Neural cell (in vitro differentiated cells): ENCODE measurements at regions not wholly inside any gene's neighbourhood (a gene's known extent, or its start where the extent isn't known, plus 50 kb on each side); places are given as distances from the start of the nearest gene placed in this dataset.

ENCODE experiments used
- H2AFZ ChIP-seq: fragments of 200-600, 300-800 bp; sonication (generic), shearing (Covaris generic); 2 replicates; pipeline ENCODE4 v1.6.0; 2014; ENCODE audit warnings: low read depth, mild to moderate bottlenecking, antibody characterized with exemption, low read length, moderate library complexity
- H3F3A ChIP-seq: fragments of 200-600 bp; shearing (Covaris generic); 2 replicates; pipeline ENCODE4 v1.6.1; 2016; ENCODE audit warnings: mild to moderate bottlenecking, moderate library complexity, mixed read lengths, antibody characterized with exemption, low read length; ENCODE audit not compliant: insufficient read depth, poor library complexity, severe bottlenecking
- H3K27ac ChIP-seq: fragments of 200-600, 300-800 bp; sonication (generic), shearing (Covaris generic); 2 replicates; pipeline ENCODE4 v1.5.1; 2014; ENCODE audit warnings: mild to moderate bottlenecking, low read length, moderate library complexity
- H3K27me3 ChIP-seq: fragments of 300-800, 200-600 bp; sonication (generic), shearing (Covaris generic); 2 replicates; pipeline ENCODE4 v1.6.0; 2014; ENCODE audit warnings: mild to moderate bottlenecking, low read depth, low read length, moderate library complexity; ENCODE audit not compliant: insufficient read depth
- H3K36me3 ChIP-seq: fragments of 300-800, 200-600 bp; sonication (generic), shearing (Covaris generic); 2 replicates; pipeline ENCODE4 v1.5.1; 2014; ENCODE audit warnings: mild to moderate bottlenecking, antibody characterized with exemption, low read length, moderate library complexity; ENCODE audit not compliant: insufficient read depth
- H3K4me2 ChIP-seq: fragments of 300-800, 200-600 bp; sonication (generic), shearing (Covaris generic); 2 replicates; pipeline ENCODE4 v1.6.0; 2014; ENCODE audit warnings: mild to moderate bottlenecking, low read length
- H3K4me3 ChIP-seq: fragments of 300-800, 200-600 bp; sonication (generic), shearing (Covaris generic); 2 replicates; pipeline ENCODE4 v1.5.1; 2014; ENCODE audit warnings: mild to moderate bottlenecking, low read length, moderate library complexity
- H3K79me2 ChIP-seq: fragments of 200-600 bp; shearing (Covaris generic); replicated peaks from 2 replicates; pipeline ENCODE4 v1.6.0; 2014; ENCODE audit warnings: mild to moderate bottlenecking, low read length, moderate library complexity; ENCODE audit not compliant: insufficient read depth
- H3K9ac ChIP-seq: fragments of 300-800, 200-600 bp; sonication (generic), shearing (Covaris generic); 2 replicates; pipeline ENCODE4 v1.6.1; 2016; ENCODE audit warnings: mild to moderate bottlenecking, low read length, mixed read lengths
- H3K9me2 ChIP-seq: fragments of 200-600 bp; shearing (Covaris generic); 2 replicates; pipeline ENCODE4 v1.6.1; 2016; ENCODE audit warnings: mild to moderate bottlenecking, low read length, mixed read lengths; ENCODE audit not compliant: insufficient read depth
- H3K9me3 ChIP-seq: fragments of 200-600, 300-800 bp; sonication (generic), shearing (Covaris generic); 2 replicates; pipeline ENCODE4 v1.6.1; 2016; ENCODE audit warnings: mild to moderate bottlenecking, mixed run types, low read length, moderate library complexity, mixed read lengths
- H4K20me1 ChIP-seq: fragments of 200-600 bp; shearing (Covaris generic); 2 replicates; pipeline ENCODE4 v1.6.1; 2016; ENCODE audit warnings: mild to moderate bottlenecking, mixed run types; ENCODE audit not compliant: insufficient read depth
- EP300 ChIP-seq: fragments of 450-650 bp; conservative IDR thresholded peaks from 2 replicates; pipeline ENCODE4 v1.6.1; 2014; ENCODE audit warnings: antibody characterized with exemption, mild to moderate bottlenecking, moderate library complexity; ENCODE audit not compliant: poor library complexity, severe bottlenecking
- EZH2 ChIP-seq: fragments of 200-600, 300-800 bp; shearing (Covaris generic), sonication (generic); IDR thresholded peaks from 2 replicates; pipeline ENCODE4 v1.6.1; 2014; ENCODE audit warnings: antibody characterized with exemption, low read length, borderline replicate concordance, mild to moderate bottlenecking; ENCODE audit not compliant: insufficient read depth, poor library complexity, severe bottlenecking
- MXI1 ChIP-seq: fragments of 450-650 bp; conservative IDR thresholded peaks from 2 replicates; pipeline ENCODE4 v1.6.1; 2014; ENCODE audit warnings: antibody characterized with exemption, mild to moderate bottlenecking; ENCODE audit not compliant: poor library complexity, severe bottlenecking
- POLR2AphosphoS5 ChIP-seq: IDR thresholded peaks from 2 replicates; pipeline ENCODE4 v1.6.1; 2012
- RAD21 ChIP-seq: fragments of 450-650 bp; conservative IDR thresholded peaks from 2 replicates; pipeline ENCODE4 v1.6.1; 2014; ENCODE audit warnings: antibody characterized with exemption, mild to moderate bottlenecking, moderate library complexity
- SMC3 ChIP-seq: fragments of 450-650 bp; conservative IDR thresholded peaks from 2 replicates; pipeline ENCODE4 v1.6.1; 2014; ENCODE audit warnings: antibody characterized with exemption, mild to moderate bottlenecking, moderate library complexity; ENCODE audit not compliant: poor library complexity
- TAF1 ChIP-seq: IDR thresholded peaks from 2 replicates; pipeline ENCODE4 v1.6.1; 2012; ENCODE audit warnings: low read depth
- TF ChIP-seq, protein P1 (sequence below): IDR thresholded peaks from 2 replicates; pipeline ENCODE4 v1.6.1; 2012; ENCODE audit warnings: borderline replicate concordance
- TF ChIP-seq, protein P2 (sequence below): fragments of 450-650 bp; IDR thresholded peaks from 2 replicates; pipeline ENCODE4 v1.5.1; 2014; ENCODE audit warnings: antibody characterized with exemption, mild to moderate bottlenecking, moderate library complexity; ENCODE audit not compliant: poor library complexity, severe bottlenecking

- Histone ChIP-seq H3K9me3 (no peaks in the 10 kb centered on the region), H3F3A (no peaks in the 10 kb centered on the region), H3K27ac (no peak overlapping the region), H2AFZ (no peak overlapping the region), H3K4me2 (no peak overlapping the region), H4K20me1 (no peaks in the 10 kb centered on the region), H3K9ac (no peak overlapping the region), H3K79me2 (no peaks in the 10 kb centered on the region), H3K4me3 (no peak overlapping the region), H3K27me3 (no peaks in the 10 kb centered on the region), H3K36me3 (no peaks in the 10 kb centered on the region), H3K9me2 (no peaks in the 10 kb centered on the region)
- no peak for TF ChIP-seq EZH2
- TF ChIP-seq POLR2AphosphoS5 = no peak
- TF ChIP-seq MXI1 = no peak
- TF ChIP-seq, protein P1, sequence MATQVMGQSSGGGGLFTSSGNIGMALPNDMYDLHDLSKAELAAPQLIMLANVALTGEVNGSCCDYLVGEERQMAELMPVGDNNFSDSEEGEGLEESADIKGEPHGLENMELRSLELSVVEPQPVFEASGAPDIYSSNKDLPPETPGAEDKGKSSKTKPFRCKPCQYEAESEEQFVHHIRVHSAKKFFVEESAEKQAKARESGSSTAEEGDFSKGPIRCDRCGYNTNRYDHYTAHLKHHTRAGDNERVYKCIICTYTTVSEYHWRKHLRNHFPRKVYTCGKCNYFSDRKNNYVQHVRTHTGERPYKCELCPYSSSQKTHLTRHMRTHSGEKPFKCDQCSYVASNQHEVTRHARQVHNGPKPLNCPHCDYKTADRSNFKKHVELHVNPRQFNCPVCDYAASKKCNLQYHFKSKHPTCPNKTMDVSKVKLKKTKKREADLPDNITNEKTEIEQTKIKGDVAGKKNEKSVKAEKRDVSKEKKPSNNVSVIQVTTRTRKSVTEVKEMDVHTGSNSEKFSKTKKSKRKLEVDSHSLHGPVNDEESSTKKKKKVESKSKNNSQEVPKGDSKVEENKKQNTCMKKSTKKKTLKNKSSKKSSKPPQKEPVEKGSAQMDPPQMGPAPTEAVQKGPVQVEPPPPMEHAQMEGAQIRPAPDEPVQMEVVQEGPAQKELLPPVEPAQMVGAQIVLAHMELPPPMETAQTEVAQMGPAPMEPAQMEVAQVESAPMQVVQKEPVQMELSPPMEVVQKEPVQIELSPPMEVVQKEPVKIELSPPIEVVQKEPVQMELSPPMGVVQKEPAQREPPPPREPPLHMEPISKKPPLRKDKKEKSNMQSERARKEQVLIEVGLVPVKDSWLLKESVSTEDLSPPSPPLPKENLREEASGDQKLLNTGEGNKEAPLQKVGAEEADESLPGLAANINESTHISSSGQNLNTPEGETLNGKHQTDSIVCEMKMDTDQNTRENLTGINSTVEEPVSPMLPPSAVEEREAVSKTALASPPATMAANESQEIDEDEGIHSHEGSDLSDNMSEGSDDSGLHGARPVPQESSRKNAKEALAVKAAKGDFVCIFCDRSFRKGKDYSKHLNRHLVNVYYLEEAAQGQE = no peak
- TF ChIP-seq EP300 = no peak
- TF ChIP-seq, protein P2, sequence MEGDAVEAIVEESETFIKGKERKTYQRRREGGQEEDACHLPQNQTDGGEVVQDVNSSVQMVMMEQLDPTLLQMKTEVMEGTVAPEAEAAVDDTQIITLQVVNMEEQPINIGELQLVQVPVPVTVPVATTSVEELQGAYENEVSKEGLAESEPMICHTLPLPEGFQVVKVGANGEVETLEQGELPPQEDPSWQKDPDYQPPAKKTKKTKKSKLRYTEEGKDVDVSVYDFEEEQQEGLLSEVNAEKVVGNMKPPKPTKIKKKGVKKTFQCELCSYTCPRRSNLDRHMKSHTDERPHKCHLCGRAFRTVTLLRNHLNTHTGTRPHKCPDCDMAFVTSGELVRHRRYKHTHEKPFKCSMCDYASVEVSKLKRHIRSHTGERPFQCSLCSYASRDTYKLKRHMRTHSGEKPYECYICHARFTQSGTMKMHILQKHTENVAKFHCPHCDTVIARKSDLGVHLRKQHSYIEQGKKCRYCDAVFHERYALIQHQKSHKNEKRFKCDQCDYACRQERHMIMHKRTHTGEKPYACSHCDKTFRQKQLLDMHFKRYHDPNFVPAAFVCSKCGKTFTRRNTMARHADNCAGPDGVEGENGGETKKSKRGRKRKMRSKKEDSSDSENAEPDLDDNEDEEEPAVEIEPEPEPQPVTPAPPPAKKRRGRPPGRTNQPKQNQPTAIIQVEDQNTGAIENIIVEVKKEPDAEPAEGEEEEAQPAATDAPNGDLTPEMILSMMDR = no peak
- TF ChIP-seq SMC3 = no peak
- no peak for TF ChIP-seq TAF1
- no peak for TF ChIP-seq RAD21
These were observed 60.1 kb upstream of the SPATA31C2 start for GRCh38 chr9:88198341-88198807.

- Histone ChIP-seq H3K9ac (no peak overlapping the region), H3K27me3 (no peaks in the 10 kb centered on the region)
These were observed 59.6 kb upstream of the SPATA31C2 start for GRCh38 chr9:88197781-88198340.

More at GRCh38 chr9:88197781-88198340, 59.6 kb upstream of the SPATA31C2 start:
- Histone ChIP-seq H3K9me3 (no peaks in the 10 kb centered on the region), H3K36me3 (no peaks in the 10 kb centered on the region), H3K79me2 (no peaks in the 10 kb centered on the region), H4K20me1 (no peaks in the 10 kb centered on the region), H3K4me2 (no peak overlapping the region), H2AFZ (no peak overlapping the region), H3K4me3 (no peak overlapping the region), H3K27ac (no peak overlapping the region), H3K9me2 (no peaks in the 10 kb centered on the region), H3F3A (no peaks in the 10 kb centered on the region)
- TF ChIP-seq TAF1 (no peak), RAD21 (no peak), POLR2AphosphoS5 (no peak), SMC3 (no peak), EP300 (no peak), EZH2 (no peak), MXI1 (no peak)
- TF ChIP-seq, protein P1 = no peak
- TF ChIP-seq, protein P2 = no peak
